ENCODE measurements at regions not wholly inside any gene's neighbourhood (a gene's known extent, or its start where the extent isn't known, plus 50 kb on each side); places are given as distances from the start of the nearest gene placed in this dataset.

- no peak for DNase-seq (ENCODE audit: low read depth, low spot score)
Measured at GRCh38 chrX:46301903-46302302, 243.3 kb downstream of the ZNF674 start.

GRCh38 chrX:46298821-46299220, 246.4 kb downstream of the ZNF674 start:
- DNase-seq (ENCODE audit: low read depth, low spot score): no peak

- no peak for DNase-seq (ENCODE audit: low read depth, low spot score)
Measured at GRCh38 chrX:46295963-46296362, 249.3 kb downstream of the ZNF674 start.

- DNase-seq (ENCODE audit: low read depth, low spot score): no peak
Measured at GRCh38 chrX:46294234-46294633, 251.0 kb downstream of the ZNF674 start.

GRCh38 chrX:46279925-46280313, 265.3 kb downstream of the ZNF674 start:
- DNase-seq (ENCODE audit: low read depth, low spot score): no peak

GRCh38 chrX:46279214-46279924, 265.9 kb downstream of the ZNF674 start:
- DNase-seq (ENCODE audit: low read depth, low spot score): no peak

GRCh38 chrX:46278572-46278971, 266.6 kb downstream of the ZNF674 start:
- DNase-seq (ENCODE audit: low read depth, low spot score): no peak

- no peak for DNase-seq (ENCODE audit: low read depth, low spot score)
Measured at GRCh38 chrX:46268412-46268811, 276.8 kb downstream of the ZNF674 start.

- DNase-seq (ENCODE audit: low read depth, low spot score): no peak
Measured at GRCh38 chrX:46263494-46263893, 281.7 kb downstream of the ZNF674 start.

GRCh38 chrX:46262304-46262703, 282.9 kb downstream of the ZNF674 start:
- no peak for DNase-seq (ENCODE audit: low read depth, low spot score)

GRCh38 chrX:46260499-46260898, 284.7 kb downstream of the ZNF674 start:
- no peak for DNase-seq (ENCODE audit: low read depth, low spot score)

- no peak for DNase-seq (ENCODE audit: low read depth, low spot score)
Measured at GRCh38 chrX:46258356-46258755, 286.9 kb downstream of the ZNF674 start.

GRCh38 chrX:46257451-46257879, 287.8 kb downstream of the ZNF674 start:
- no peak for DNase-seq (ENCODE audit: low read depth, low spot score)

- no peak for DNase-seq (ENCODE audit: low read depth, low spot score)
Measured at GRCh38 chrX:46256875-46257274, 288.3 kb downstream of the ZNF674 start.

- DNase-seq (ENCODE audit: low read depth, low spot score): no peak
Measured at GRCh38 chrX:46255046-46255445, 290.2 kb downstream of the ZNF674 start.

- no peak for DNase-seq (ENCODE audit: low read depth, low spot score)
Measured at GRCh38 chrX:46254641-46255040, 290.6 kb downstream of the ZNF674 start.

- DNase-seq (ENCODE audit: low read depth, low spot score): no peak
Measured at GRCh38 chrX:46251755-46252154, 293.5 kb downstream of the ZNF674 start.

- no peak for DNase-seq (ENCODE audit: low read depth, low spot score)
Measured at GRCh38 chrX:46250151-46250550, 295.1 kb downstream of the ZNF674 start.

- DNase-seq (ENCODE audit: low read depth, low spot score): no peak
Measured at GRCh38 chrX:46247456-46247855, 297.8 kb downstream of the ZNF674 start.

- no peak for DNase-seq (ENCODE audit: low read depth, low spot score)
Measured at GRCh38 chrX:46244451-46244850, 300.8 kb downstream of the ZNF674 start.

GRCh38 chrX:46236411-46236810, 308.8 kb downstream of the ZNF674 start:
- DNase-seq (ENCODE audit: low read depth, low spot score): no peak

GRCh38 chrX:46235778-46236177, 309.4 kb downstream of the ZNF674 start:
- no peak for DNase-seq (ENCODE audit: low read depth, low spot score)

- DNase-seq (ENCODE audit: low read depth, low spot score): no peak
Measured at GRCh38 chrX:46234775-46235174, 310.4 kb downstream of the ZNF674 start.

- no peak for DNase-seq (ENCODE audit: low read depth, low spot score)
Measured at GRCh38 chrX:46228389-46228788, 316.8 kb downstream of the ZNF674 start.
